ENCODE measurements at regions not wholly inside any gene's neighbourhood (a gene's known extent, or its start where the extent isn't known, plus 50 kb on each side); places are given as distances from the start of the nearest gene placed in this dataset.

GRCh38 chr10:47133871-47134570, 166.0 kb upstream of the GDF10 start:
- no peak for DNase-seq
- no peak overlapping the region for H3K4me3 ChIP-seq
- H3K9me3 ChIP-seq = no peaks in the 10 kb centered on the region
- TF ChIP-seq, protein P1, sequence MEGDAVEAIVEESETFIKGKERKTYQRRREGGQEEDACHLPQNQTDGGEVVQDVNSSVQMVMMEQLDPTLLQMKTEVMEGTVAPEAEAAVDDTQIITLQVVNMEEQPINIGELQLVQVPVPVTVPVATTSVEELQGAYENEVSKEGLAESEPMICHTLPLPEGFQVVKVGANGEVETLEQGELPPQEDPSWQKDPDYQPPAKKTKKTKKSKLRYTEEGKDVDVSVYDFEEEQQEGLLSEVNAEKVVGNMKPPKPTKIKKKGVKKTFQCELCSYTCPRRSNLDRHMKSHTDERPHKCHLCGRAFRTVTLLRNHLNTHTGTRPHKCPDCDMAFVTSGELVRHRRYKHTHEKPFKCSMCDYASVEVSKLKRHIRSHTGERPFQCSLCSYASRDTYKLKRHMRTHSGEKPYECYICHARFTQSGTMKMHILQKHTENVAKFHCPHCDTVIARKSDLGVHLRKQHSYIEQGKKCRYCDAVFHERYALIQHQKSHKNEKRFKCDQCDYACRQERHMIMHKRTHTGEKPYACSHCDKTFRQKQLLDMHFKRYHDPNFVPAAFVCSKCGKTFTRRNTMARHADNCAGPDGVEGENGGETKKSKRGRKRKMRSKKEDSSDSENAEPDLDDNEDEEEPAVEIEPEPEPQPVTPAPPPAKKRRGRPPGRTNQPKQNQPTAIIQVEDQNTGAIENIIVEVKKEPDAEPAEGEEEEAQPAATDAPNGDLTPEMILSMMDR (IDR thresholded peaks at IDR 0.05) = no peak
- TF ChIP-seq POLR2A (IDR thresholded peaks at IDR 0.05) = no peak
- H3K36me3 ChIP-seq (ENCODE audit: low read depth, missing control alignments) = no peaks in the 10 kb centered on the region
- intact Hi-C loops (cut with DNase I; ENCODE audit: low total_unique reads) = no loop called here
- H3K4me1 ChIP-seq = no peaks in the 10 kb centered on the region
- 66 to 70% methylated on average over 6 of the region's 6 CpGs for WGBS, 2 donors
- no peaks in the 10 kb centered on the region for H3K27me3 ChIP-seq
- H3K27ac ChIP-seq = no peak overlapping the region

DNA sequence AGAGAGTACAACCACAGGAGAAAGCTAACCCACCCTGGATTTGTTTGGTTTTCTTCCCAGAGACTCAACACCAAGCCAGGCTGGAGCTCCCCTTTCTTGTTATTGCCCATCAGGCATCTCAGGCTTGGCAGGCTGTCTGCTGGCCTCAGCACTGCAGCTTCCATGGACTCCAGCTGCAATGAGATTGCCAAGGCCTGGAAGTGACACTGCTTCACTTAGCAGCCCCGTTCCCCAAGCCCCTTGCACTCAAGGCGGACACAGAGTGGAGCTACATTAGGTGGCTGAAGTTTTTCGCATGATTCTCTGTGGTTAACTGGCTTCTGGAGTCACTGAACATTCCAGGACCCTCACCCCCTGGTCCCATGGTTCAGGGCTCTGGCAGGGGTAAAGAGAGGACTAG, 163.1 kb upstream of the GDF10 start:
- Histone ChIP-seq H3K27me3 (no peaks in the 10 kb centered on the region), H3K36me3 (ENCODE audit: low read depth, missing control alignments) (no peaks in the 10 kb centered on the region), H3K4me3 (no peak overlapping the region), H3K4me1 (no peaks in the 10 kb centered on the region), H3K27ac (no peak overlapping the region), H3K9me3 (no peaks in the 10 kb centered on the region)
- TF ChIP-seq, protein P1 (IDR thresholded peaks at IDR 0.05) = no peak
- no peak for TF ChIP-seq POLR2A (IDR thresholded peaks at IDR 0.05)
- intact Hi-C loops (cut with DNase I; ENCODE audit: low total_unique reads) = no loop called here
- 93 to 96% methylated on average over 3 of the region's 3 CpGs for WGBS, 2 donors
- no peak for DNase-seq

DNA sequence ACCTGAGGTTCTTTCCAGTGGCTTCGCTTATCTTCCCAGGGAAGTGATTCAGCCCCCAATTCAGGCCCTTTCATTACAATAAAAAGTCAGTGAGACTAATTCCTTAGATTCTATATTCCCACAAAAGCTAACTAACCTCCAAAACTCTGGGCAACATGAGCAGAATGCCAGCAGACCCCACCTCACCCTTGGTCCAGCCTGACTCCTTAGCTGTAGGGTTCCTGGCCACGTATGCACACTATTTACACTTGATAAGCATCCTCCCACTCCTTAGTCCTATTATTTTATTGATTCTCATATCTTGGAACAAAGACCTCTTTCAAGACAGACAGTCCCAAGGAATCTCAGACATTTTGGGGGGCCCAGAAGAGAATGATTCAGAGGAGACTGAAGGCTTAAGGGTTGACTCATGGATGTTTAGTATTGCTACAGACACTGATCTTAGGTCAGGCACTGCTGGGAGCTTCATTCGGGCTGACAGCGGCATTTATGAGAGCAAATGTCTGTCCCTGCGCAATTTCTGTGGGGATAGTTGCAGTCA, 162.6 kb upstream of the GDF10 start:
- intact Hi-C loops (cut with DNase I; ENCODE audit: low total_unique reads) = no loop called here
- no peak overlapping the region for H3K27ac ChIP-seq
- DNase-seq = no peak
- no peak overlapping the region for H3K4me3 ChIP-seq
- WGBS, 2 donors = 70 to 78% methylated on average over 5 of the region's 5 CpGs
- TF ChIP-seq, protein P1 (IDR thresholded peaks at IDR 0.05) = no peak
- no peak for TF ChIP-seq POLR2A (IDR thresholded peaks at IDR 0.05)
- no peaks in the 10 kb centered on the region for H3K9me3 ChIP-seq
- no peaks in the 10 kb centered on the region for H3K27me3 ChIP-seq
- no peaks in the 10 kb centered on the region for H3K36me3 ChIP-seq (ENCODE audit: low read depth, missing control alignments)
- H3K4me1 ChIP-seq = no peaks in the 10 kb centered on the region

DNA sequence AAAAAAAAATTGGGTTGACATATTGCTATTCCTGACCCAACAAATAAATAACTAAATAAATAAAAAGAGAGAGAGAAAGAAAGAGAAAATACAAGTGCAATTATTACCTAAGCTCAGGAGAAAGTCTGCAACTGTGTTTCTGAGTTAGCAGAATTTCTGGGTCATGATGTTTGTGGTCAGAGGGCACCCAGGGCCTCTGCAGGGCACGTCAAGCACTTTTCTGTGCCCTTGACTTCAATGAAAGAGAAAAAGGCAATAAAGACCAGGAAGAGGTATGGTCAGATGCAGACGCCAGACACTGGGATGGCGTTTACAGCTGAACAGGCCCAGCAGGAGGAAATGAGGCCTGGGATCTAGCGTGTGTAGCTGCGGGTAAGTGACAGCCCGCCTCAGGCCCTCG, 160.9 kb upstream of the GDF10 start:
- no peaks in the 10 kb centered on the region for H3K9me3 ChIP-seq
- no peaks in the 10 kb centered on the region for H3K36me3 ChIP-seq (ENCODE audit: low read depth, missing control alignments)
- H3K4me3 ChIP-seq = no peak overlapping the region
- no peak overlapping the region for H3K27ac ChIP-seq
- no peak for DNase-seq
- no peaks in the 10 kb centered on the region for H3K27me3 ChIP-seq
- no peaks in the 10 kb centered on the region for H3K4me1 ChIP-seq
- 58 to 74% methylated on average over 7 of the region's 7 CpGs for WGBS, 2 donors
- intact Hi-C loops (cut with DNase I; ENCODE audit: low total_unique reads) = no loop called here
- TF ChIP-seq POLR2A (IDR thresholded peaks at IDR 0.05) = no peak
- TF ChIP-seq, protein P1 (IDR thresholded peaks at IDR 0.05) = no peak
